Limb (tissue), 2 donors: ENCODE measurements at regions not wholly inside any gene's neighbourhood (a gene's known extent, or its start where the extent isn't known, plus 50 kb on each side); places are given as distances from the start of the nearest gene placed in this dataset.
"Not testable (repeated sequence)": the region's sequence is repeated elsewhere in the genome, so short reads cannot be mapped to it uniquely, and the experiment has no call there.

Experiments
- DNase-seq, 2 donors: peaks; one replicate each; pipeline ENCODE4 v3.0.0-alpha.2; 2016; ENCODE audit errors: extremely low spot score in 2 of 2

DNA sequence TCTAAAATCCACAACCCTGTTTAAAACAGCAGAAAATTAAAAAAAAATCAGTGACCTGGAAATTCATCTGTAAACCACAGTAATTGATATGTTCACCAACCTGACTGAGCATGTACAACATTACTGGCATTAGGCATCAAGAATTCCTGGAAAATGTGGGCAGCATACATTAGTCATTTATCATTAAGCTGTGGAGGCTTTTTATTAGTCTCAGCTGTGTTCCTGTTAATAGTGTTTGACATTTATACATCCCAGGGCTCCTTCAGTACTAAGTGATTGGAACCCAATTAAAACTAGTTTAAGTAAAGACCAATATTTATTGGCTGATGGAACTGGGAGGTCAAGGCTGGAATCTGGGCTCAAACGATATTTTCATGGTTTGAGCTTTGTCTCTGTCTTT is 227.3 kb upstream of the GIMD1 start:
- no peak for DNase-seq

DNA sequence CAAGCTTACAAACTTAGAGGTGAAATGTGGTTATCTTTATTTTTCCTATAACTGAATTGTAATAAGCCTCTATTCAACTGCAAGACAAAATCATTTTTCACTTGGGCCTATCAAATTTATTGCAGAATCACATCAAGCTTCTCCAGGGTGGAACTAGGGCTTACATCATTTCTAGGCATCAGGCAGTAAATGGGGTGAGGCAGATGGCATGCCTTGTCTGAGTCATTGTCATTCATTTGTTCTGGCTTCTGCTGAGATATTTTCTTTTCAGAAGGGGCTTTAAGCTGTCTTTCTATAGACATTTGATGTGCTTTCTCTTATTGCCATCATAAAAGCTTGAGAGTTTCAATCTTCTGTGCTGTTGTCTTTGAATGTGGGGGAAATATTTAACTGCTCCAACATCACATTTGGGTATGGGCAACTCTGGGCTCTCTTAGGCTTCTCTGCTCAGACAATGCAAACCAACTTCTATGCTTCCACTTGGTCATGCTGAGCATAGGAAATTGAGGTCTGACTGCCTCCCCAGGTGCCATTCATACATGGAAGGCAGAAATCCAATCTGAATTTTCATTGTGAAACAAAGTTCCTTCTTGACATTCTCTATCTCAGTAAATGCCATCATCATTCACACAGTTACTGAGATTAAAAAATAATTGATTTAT is 225.8 kb upstream of the GIMD1 start:
- no peak for DNase-seq

DNA sequence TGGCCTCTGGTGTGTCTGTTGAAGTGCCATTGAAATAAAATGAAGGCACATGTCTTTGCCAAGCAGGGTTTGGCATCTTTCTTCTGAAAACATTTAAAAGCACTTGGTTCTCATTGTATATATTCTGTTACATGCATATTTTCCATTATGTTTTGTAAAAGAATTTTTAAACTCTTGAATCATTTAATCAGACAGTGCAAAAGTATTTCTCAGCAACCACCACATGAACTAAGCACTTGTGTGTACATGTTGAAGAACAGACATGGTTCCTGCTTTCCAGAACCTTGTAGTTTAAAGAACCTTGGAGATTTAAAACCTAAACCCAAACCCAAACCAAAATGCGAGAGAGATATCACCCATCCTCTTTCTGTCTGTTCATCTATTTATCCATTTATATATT is 220.3 kb upstream of the GIMD1 start:
- DNase-seq, result no peak

DNA sequence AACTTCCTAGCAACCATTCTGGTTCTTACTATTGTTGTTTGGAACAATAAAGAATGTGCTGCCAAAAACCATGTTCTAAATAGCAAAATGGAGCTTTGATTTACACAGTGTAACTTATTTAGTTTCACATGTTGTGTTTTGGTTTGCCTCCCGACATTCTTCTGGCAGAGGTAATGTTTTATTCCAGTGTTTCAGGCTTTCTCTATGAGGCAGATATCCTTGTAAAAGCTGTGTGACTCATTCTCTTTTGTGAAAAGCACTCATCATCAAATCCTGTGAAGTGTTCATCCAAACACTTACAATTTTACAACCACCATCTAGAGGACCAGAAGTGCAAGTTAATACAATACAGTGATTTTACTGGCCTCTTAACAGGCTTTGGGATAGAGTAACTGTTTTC is 219.0 kb upstream of the GIMD1 start:
- peak in 1 of 2 donors; percentile 65 for DNase-seq

- DNase-seq, result no peak
These were observed 217.4 kb upstream of the GIMD1 start for GRCh38 chr4:106585915-106586349.

- DNase-seq, result no peak
These were observed 215.9 kb upstream of the GIMD1 start for GRCh38 chr4:106584337-106584989.

GRCh38 chr4:106583567-106583966 is 215.0 kb upstream of the GIMD1 start:
- DNase-seq, result no peak

GRCh38 chr4:106583108-106583507 is 214.5 kb upstream of the GIMD1 start:
- no peak for DNase-seq

- DNase-seq, result no peak
These were observed 213.5 kb upstream of the GIMD1 start for GRCh38 chr4:106582103-106582502.

DNA sequence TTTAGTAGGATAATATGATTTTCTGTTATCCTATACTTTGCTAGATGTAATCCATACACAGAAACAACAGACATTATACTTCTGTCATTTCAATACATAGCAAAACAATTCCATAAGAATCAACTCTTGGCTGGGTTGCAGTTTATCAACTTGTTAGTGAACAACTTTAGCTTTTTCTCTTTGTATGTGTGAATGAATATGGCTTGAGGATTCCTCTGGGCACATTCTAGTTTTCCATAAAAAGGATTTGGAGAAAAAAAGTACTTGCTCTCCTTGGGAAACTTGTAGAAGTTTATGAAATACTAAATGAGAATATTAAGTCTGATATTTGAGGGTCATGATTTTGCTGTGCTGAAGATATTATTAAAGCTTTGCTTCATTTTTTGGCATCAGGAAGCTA is 210.7 kb upstream of the GIMD1 start:
- DNase-seq, result no peak

DNA sequence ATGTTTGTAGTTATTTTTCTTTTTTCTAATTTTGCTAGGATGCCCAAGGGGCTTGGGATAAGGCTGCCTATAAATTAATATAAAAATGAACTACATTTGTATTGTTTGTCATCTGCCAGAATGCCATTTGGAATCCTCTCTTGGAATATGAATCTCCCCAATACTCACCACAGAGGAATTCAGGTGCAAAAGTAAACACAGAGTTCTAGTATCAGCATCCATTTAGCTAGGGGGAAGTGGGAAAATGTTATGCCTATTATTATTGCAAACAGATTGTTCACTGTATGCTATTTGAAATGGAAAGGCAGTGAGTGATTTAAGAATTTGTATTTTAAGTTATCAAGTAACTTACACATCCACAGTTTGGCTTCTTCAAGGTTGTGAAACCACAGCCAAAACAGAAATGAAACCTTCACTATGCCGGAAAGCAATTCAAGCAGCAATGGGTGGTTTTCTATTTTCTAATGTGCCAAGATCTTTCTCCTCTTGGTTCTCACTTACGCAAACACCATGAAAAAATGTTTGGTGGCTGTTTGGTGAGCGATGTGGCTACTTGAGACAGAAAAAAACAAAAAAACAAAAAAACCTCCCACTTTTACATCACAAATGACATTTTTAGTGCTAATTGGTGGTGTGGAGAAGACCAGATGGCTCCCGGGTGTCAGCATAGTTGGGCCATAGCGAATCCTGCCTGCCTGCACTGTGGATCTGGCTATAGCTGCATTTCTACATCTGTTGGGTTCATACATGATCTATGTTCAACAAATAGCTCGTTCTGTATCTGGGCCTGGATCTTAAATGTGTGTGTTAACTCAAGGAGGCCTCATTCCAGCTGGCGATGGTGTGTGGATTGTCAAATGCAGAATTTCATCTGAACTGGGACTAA is 200.8 kb upstream of the GIMD1 start:
- peak; percentile 20 to 59 for DNase-seq

GRCh38 chr4:106565727-106566126 is 197.1 kb upstream of the GIMD1 start:
- DNase-seq, result no peak

GRCh38 chr4:106563637-106564036 is 195.1 kb upstream of the GIMD1 start:
- DNase-seq, result not testable (repeated sequence)

- DNase-seq, result no peak
These were observed 183.1 kb upstream of the GIMD1 start for GRCh38 chr4:106551724-106552123.

DNA sequence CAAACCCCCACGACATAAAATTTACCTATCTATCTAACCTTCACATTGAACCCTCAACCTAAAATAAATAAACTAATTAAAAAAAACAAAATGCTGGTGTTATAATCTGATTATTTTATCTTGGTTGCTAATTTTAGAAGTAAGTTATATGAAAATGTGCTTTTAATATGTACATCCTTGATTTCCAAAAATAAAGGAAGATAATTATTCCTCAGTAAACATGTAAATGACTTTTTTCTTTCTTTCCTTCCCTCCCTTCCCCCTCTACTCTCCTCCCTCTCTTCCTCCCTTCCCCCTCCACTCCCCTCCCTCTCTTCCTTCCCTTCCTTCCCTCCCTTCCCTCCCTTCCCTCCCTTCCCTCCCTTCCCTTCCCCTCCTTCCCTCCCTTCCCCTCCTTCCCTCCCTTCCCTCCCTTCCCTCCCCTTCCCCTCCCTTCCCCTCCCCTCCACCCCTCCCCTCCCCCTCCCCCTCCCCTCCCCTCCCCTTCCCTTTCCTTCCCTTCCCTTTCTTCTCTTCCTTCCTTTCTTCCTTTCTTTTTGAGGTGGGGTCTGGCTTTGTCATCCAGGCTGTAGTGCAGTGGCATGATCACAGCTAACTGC is 180.0 kb upstream of the GIMD1 start:
- DNase-seq, result no peak

- DNase-seq, result no peak
These were observed 177.8 kb upstream of the GIMD1 start for GRCh38 chr4:106546370-106546769.

DNA sequence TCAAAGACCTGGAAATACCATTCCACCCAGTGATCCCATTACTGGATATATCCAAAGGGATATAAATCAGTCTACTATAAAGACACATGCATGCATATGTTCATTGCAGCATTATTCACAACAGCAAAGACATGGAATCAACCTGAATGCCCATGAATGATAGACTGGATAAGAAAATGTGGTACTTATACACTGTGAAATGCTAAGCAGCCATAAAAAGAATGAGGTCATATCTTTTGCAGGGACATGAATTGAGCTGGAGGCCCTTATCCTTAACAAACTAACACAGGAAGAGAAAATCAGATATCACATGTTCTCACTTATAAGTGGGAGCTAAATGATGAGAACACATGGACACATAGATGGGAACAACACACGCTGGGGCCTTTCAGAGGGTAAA is 174.0 kb upstream of the GIMD1 start:
- not testable (repeated sequence) for DNase-seq

DNA sequence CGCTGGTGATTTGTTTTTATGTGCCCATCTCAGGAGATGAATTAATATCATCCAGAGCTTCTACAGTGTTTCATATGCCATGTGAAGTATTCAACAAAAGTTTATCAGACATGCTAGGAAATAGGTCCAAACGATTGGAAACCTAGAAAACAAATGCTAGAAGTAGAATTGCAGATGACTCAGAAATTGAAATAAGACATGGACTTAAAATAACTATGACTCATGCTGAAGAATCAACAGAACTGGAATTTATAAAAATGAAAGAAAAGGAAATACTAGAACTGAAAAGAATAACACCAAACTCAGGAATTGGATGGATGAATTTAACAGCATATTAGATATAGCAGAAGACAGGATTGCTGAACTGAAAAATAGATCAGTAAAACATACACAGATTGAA is 172.7 kb upstream of the GIMD1 start:
- DNase-seq, result no peak

DNA sequence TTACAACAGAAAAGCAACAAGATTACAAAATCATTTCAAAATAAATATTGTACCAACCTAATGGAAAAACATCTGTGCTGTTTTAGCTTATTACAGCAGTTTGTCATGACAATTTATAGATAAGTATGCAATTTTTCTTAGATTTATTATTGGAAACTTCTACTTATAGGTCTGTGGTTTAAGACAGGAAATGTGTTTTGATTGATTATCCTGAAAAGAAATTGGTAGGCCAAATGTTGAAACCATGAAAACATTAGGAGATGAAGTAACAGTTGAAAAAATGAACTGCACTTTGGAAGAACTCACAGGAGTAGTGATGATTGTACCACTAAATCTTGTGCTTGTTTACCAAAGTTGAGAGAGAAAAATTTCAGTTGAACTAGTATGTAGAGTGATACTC is 162.2 kb upstream of the GIMD1 start:
- DNase-seq, result peak in 1 of 2 donors; percentile 26

GRCh38 chr4:106530024-106530361 is 161.4 kb upstream of the GIMD1 start:
- no peak for DNase-seq

- no peak for DNase-seq
These were observed 160.9 kb upstream of the GIMD1 start for GRCh38 chr4:106529348-106530023.
